Hepatic stellate cell (primary cell): ENCODE measurements at regions not wholly inside any gene's neighbourhood (a gene's known extent, or its start where the extent isn't known, plus 50 kb on each side); places are given as distances from the start of the nearest gene placed in this dataset.
"Not testable (repeated sequence)": the region's sequence is repeated elsewhere in the genome, so short reads cannot be mapped to it uniquely, and the experiment has no call there.

Experiments used
- DNase-seq: peaks from one replicate; pipeline ENCODE4 v3.0.0; 2011; ENCODE audit warnings: low spot score

GRCh38 chr1:163574119-163574518, 252.4 kb downstream of the NUF2 start:
- no peak for DNase-seq

DNA sequence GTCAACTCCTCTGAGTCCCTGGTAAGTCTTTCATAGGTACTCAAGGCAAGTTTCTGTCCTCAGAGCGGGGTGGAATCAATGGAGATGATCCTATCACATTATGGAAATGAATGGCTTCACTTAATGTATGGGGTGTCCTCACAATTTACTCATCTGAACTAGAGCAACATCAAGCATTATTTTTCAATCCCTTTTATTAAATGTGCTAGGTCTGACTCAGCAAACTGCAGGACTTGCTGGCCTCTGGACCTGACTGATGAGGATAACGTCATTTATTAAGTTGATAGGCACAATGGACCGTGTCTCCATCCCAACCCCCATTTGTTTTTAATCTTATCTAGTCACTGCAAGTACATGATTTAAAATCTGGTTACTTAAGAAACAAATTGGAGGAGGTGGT, 259.2 kb downstream of the NUF2 start:
- no peak for DNase-seq

DNA sequence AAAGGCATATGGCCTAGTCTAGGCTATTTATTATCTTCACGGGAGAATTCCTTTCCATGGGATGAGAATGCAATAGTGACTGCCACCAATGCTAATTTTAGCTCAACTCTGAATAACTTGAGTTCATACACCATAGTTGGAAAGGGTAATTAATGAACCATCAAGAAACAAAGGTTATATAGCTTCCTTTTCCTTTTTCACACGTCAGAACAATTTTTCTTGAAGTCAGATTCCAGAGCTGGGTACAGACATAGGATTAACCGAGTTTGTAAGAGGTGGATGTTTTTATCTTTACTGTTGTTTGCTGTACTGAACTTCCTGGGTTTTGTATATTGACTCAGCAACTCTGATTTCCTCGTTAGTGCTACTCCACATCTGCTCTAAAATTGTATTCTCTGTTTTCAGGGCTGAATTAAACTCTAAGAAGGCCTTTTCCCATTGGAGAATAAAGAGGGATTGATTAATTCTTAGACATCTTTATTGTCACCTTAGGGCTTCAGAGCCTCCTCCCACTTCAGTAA, 262.0 kb downstream of the NUF2 start:
- no peak for DNase-seq

DNA sequence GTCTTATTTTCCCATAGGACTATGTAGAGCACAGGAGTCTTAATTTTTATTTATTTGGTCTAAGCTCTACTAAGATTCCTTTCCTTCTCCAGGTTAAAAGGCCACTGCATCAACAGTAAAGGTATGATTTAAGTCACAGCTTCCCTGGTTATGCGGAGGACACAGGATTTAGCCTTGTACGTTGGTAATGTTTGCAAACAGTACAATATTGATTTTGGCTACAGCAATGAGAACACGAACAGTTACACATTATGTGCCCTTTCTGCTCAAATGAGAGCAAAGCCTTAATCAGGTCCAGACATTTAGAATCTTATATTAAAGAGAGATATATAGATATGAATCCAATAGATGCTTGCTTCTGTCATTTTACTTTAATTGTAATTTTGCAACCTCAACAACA, 264.0 kb downstream of the NUF2 start:
- DNase-seq = no peak

DNA sequence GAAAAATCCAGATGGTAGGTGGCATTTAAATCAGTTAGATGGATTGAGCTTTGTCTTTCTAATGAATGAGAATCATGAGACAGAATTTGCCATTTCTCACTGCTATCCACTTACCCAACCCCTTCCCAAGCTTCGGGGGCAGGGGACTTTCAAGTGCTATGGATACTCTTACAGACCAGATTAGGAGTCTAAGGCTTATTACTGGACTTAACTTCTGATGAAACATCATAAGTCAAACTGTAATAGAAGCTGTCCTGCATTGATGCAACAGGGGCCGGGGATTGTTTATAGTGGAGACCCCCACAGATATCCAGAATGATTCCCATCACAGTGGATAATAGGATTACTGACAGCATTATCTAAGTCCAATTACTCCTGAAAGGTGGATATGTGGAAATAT, 267.0 kb downstream of the NUF2 start:
- DNase-seq = no peak

- DNase-seq = no peak
These were observed 268.0 kb downstream of the NUF2 start for GRCh38 chr1:163589735-163590134.

DNA sequence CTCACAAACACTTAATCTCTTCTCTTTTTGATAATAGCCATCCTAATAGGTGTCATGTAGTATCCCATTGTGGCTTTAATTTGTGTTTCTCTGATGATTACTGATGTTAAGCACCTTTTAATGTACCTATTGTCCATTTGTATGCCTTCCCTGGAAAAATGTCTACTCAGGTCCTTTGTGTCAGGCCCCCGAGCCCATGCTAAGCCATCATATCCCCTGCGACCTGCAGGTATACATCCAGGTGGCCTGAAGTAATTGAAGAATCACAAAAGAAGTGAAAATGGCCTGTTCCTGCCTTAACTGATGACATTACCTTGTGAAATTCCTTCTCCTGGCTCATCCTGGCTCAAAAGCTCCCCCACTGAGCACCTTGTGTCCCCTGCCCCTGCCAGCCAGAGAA, 269.4 kb downstream of the NUF2 start:
- DNase-seq = not testable (repeated sequence)

GRCh38 chr1:163592623-163593022, 270.9 kb downstream of the NUF2 start:
- DNase-seq = not testable (repeated sequence)

GRCh38 chr1:163596106-163596505, 274.4 kb downstream of the NUF2 start:
- DNase-seq = not testable (repeated sequence)

DNA sequence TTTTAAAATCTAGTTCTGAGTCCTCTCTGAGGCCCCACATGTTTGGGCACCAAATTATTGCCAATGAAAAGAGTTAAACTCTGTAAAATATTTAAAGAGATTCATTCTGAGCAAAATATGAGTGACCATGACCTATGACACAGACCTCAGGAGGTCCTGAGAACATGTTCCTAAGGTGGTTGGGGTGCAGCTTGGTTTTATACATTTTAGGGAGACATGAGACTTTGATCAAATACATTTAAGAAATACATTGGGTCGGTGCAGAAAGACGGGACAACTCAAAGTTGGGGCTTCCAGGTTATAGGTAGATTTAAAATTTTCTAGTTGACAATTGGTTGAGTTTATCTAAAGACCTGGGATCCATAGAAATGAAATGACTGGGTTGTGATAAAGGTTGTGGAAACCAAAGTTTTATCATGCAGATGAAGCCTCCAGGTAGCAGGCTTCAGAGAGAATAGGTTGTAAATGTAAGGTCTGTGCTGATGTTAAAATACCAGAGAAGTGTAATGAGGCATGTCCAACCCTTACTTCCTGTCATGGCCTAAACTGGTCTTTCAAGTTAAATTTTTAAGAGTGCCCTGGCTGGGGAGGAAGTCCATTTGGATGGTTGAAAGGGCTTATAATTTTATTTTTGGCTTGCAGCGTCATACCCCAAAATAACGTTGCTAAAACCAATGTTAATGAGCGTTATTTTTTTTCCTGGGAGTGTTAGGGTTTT, 274.9 kb downstream of the NUF2 start:
- DNase-seq = no peak

DNA sequence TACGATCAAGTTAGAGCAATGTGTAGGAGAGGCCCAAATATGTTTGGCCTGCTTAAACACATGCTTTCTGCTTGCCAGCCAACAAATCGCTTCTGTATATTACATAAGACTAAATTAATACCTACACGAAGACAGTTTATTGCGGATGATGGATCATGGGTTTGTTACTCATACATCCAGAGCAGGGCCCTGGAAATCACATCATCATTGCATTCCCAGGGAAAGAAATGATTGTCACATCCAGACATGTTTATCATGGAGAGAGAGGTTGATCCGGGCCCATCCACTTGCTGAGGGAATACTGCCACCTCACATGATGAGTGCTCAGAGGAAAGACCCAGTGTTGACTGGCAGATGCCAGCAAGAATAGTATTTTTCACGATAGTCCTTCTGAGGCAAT, 282.6 kb downstream of the NUF2 start:
- no peak for DNase-seq

GRCh38 chr1:163604896-163605295, 283.1 kb downstream of the NUF2 start:
- no peak for DNase-seq

DNA sequence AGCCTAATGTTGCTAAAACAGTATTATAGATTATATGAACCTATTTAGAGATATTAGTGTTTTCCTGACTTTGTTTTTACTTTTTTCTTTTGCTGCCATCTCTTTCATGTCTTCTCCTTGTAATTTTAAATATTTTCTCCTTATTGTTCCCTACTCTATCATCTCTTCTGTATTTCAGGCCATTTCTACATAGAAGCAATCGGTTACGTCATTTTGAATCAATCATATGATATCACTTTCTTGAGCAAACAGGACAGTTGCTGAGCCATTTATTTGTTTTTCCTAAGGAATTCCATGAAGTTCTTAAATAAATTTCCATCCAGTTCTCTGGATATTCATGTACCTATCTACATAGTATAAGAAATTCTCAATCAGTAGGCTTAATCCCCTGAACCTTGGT, 287.2 kb downstream of the NUF2 start:
- no peak for DNase-seq

GRCh38 chr1:163609858-163610257, 288.1 kb downstream of the NUF2 start:
- no peak for DNase-seq

DNA sequence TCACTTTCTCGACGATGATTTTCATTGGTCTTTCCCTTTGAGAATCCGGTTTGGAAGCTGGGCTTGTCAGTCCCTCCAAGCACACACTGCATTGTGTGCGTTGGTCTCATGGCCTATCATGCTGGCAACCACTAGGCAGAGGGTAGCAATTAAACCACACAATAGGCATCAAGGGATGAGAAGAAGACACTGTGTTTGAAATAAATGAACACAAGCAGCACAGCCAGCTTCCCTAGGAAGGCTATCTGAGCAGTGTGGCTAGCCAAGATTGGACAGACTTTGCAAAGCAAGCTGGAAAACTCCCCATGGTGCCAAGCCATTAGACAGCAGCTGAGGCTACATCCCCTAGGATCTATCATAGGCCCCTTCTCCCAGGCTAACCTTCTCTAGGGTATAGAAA, 288.7 kb downstream of the NUF2 start:
- DNase-seq = no peak

GRCh38 chr1:163614361-163614760, 292.6 kb downstream of the NUF2 start:
- no peak for DNase-seq

DNA sequence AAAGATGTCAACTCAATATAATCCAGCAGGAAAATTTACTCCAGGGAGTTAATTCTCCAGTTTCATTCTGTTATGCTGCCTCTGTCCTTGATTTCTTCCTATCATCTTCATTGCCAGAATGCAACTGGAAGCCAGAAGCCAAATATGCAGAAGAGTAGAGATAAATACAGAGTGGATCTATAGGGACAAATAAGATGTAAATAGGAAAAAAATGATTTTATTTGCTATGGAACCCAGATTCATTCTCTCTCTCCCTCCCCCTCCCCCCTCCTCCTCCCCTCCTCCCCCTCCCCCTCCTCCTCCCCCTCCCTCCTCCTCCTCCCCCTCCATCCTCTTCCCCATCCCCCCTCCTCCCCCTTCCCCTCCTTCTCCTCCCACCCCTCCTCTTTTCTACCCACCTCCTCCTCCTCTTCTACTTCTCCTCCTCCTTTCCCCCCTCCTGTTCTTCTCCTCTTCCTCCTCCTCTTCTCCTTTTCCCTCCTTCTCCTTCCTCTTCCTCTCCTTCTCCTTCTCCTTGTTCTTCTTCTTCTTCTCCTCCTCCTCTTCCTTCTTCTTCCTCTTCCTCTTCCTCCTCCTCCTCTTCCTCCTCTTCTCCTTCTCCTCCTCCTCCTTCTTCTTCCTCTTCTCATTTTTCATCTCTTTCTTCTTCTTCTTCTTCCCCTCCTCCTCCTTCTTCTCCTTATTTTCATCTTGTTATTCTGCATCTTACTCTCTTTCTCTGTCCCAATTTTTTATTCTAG, 306.4 kb downstream of the NUF2 start:
- no peak for DNase-seq

DNA sequence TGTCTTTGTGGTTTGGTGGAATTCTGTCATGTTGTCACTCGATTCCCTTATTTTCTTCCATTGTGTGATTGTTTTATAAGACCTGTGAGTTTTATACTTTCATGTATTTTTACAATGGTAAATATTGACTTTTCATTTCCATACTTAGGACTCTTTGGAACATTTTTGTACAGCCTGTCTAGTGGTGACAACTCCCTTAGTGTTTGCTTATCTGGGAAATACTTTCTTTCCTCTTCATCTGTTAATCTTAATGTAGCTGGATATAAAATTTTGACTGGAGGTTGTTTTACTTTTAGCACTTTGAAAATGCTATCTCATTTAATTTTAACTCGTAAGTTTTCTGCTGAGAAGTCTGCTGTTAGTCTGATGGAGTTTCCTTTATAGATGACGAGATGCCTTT, 310.5 kb downstream of the NUF2 start:
- DNase-seq = no peak

- DNase-seq = no peak
These were observed 311.6 kb downstream of the NUF2 start for GRCh38 chr1:163633366-163633765.

DNA sequence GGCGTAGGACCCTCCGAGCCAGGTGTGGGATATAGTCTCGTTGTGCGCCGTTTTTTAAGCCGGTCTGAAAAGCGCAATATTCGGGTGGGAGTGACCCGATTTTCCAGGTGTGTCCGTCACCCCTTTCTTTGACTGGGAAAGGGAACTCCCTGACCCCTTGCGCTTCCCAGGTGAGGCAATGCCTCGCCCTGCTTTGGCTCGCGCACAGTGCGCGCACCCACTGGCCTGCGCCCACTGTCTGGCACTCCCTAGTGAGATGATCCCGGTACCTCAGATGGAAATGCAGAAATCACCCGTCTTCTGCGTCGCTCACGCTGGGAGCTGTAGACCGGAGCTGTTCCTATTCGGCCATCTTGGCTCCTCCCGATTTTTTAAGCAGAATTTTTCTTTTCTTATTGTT, 323.9 kb downstream of the NUF2 start:
- not testable (repeated sequence) for DNase-seq

DNA sequence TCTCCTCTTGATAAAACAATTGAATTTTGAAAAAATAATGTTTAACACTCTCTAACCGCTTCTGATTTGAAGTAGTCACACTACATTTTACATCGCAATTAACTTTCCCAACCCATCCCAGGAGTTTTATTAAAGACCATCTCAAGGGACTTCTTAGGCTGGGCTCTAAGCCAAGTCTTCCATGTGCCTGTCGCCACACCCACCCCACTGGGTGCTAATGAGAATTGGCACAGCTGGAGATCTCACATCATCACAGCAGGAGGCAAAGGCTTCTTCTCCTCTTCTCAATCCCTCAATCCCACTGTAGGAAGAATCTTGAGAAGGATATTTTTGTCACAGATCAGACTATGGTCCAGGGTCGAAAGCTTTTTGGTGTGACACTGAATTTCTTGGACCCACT, 328.9 kb downstream of the NUF2 start:
- DNase-seq = no peak

DNA sequence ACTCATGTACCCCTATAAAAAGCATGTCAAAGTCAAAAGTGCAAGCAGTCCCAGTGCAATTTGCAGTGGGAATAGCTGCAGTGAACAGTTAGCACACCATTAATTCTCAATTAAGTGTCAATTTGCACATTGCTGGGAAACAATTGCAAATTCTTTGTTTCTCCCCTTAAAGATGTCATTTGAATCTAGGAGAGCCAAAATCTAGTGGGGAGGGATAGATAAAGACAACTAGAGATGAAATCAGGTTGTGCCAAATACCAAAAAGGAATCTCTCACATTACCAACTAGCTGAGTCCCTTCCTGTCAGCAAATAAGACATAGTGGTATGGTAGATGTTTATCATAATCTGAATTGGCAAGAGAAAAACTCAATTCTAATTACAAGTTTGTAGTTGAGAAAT, 330.7 kb downstream of the NUF2 start:
- DNase-seq = no peak

DNA sequence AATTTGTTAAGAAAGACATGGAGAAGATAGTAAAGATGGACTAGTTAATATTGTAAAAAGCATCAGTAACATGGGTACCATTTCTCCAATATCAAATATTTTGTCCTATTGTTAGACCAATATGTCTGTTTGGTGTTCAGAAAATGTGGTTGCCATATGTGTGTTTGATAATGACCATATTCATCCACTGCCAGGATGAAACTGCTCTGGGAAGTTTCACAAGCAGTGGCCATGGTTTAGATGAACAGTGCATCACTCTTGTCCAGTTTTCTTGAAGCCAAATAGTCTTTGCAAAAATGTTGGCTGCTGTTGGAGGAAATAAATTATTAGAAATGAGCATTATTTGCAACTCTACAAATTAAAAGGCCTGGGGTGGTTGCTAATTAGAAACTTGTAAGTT, 333.8 kb downstream of the NUF2 start:
- no peak for DNase-seq
